Karpas-422 (cell line): ENCODE measurements at regions not wholly inside any gene's neighbourhood (a gene's known extent, or its start where the extent isn't known, plus 50 kb on each side); places are given as distances from the start of the nearest gene placed in this dataset.

Experiments
- DNase-seq: peaks from one replicate; pipeline ENCODE4 v3.0.0-alpha.2; 2015
- H2AFZ ChIP-seq: fragments of 200-600 bp; sonication (generic); 2 replicates; pipeline ENCODE4 v1.6.1; 2014; ENCODE audit warnings: antibody characterized with exemption, low read length, mixed read lengths
- H3K27ac ChIP-seq: fragments of 200-600 bp; sonication (generic); 2 replicates; pipeline ENCODE4 v1.5.1; 2014; ENCODE audit warnings: mild to moderate bottlenecking, low read length, moderate library complexity
- H3K27me3 ChIP-seq: fragments of 200-600 bp; sonication (generic); 2 replicates; pipeline ENCODE4 v1.6.1; 2014; ENCODE audit warnings: low read length, mixed read lengths
- H3K36me3 ChIP-seq: fragments of 200-600 bp; sonication (generic); 2 replicates; pipeline ENCODE4 v1.6.1; 2014; ENCODE audit warnings: low read length, mixed read lengths; ENCODE audit not compliant: insufficient read depth
- H3K4me1 ChIP-seq: fragments of 200-600 bp; sonication (generic); 2 replicates; pipeline ENCODE4 v1.6.1; 2014; ENCODE audit warnings: mild to moderate bottlenecking, low read length, mixed read lengths
- H3K4me2 ChIP-seq: fragments of 200-600 bp; sonication (generic); 2 replicates; pipeline ENCODE4 v1.6.1; 2014; ENCODE audit warnings: low read length, low read depth, mild to moderate bottlenecking; ENCODE audit not compliant: poor library complexity, severe bottlenecking
- H3K4me3 ChIP-seq: fragments of 200-600 bp; sonication (generic); 2 replicates; pipeline ENCODE4 v1.5.1; 2014; ENCODE audit warnings: mild to moderate bottlenecking, antibody characterized with exemption, low read length, mixed read lengths
- H3K79me2 ChIP-seq: fragments of 200-600 bp; sonication (generic); 2 replicates; pipeline ENCODE4 v1.6.1; 2014; ENCODE audit warnings: mild to moderate bottlenecking, low read length, mixed read lengths
- H3K9ac ChIP-seq: fragments of 200-600 bp; sonication (generic); 2 replicates; pipeline ENCODE4 v1.6.0; 2014; ENCODE audit warnings: low read length
- H3K9me2 ChIP-seq: fragments of 200-600 bp; sonication (generic), shearing (Covaris generic); replicated peaks from 2 replicates; pipeline ENCODE4 v1.6.0; 2014; ENCODE audit warnings: mild to moderate bottlenecking, low read length, moderate library complexity; ENCODE audit not compliant: insufficient read depth
- H3K9me3 ChIP-seq: fragments of 300-700, 200-600 bp; sonication (generic); 2 replicates; pipeline ENCODE4 v1.6.1; 2014; ENCODE audit warnings: low read length, mixed read lengths
- H4K20me1 ChIP-seq: fragments of 200-600 bp; sonication (generic); 2 replicates; pipeline ENCODE4 v1.6.1; 2014; ENCODE audit warnings: mild to moderate bottlenecking, antibody characterized with exemption, low read length, low read depth; ENCODE audit not compliant: insufficient read depth

DNA sequence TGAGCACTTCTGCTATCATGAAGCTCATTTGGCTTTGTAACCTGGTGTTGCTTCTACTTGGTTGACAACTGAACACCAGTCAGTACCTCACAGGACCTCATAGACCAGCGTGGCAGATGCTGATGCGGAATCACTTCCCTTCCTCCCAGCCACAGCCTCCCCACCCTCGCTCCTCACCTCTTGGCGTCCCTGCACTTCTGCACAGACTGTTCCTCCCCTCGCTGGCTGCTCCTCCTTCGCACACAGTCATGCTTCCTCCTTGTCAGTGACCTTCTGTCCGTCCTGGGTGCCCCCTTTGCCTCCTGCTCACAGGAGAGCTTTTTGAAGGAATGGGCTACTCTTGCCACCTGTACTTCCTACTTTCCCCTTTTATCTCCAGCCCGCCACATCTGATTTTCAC is 61.4 kb upstream of the CTBP2 start:
- Histone ChIP-seq H4K20me1 (no peaks in the 10 kb centered on the region), H3K9me3 (no peaks in the 10 kb centered on the region), H3K4me1 (no peaks in the 10 kb centered on the region), H3K9me2 (no peaks in the 10 kb centered on the region), H3K27ac (no peak overlapping the region), H3K79me2 (no peaks in the 10 kb centered on the region), H3K27me3 (no peaks in the 10 kb centered on the region), H3K9ac (no peak overlapping the region), H3K36me3 (no peaks in the 10 kb centered on the region), H3K4me3 (no peak overlapping the region), H2AFZ (no peak overlapping the region), H3K4me2 (no peak overlapping the region)
- DNase-seq: no peak

DNA sequence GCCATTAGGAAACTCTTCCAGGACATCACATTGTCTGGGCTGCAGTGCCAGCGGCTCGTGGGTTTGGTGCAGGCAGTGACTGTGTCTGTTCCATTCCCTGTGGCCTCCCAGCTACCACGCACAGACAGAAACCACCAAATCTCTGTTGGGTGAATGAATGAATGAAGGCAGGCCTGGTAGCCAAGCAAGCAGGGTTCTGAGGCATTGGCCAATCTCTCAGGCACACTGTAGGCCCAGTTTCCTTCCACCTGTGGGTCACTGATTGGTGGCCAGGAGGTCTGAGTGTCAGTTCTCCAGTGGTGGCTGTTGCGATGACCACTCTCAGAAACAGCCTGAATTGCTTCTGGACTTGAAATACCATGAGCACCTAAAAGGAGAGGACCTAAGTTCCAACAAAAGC is 59.4 kb upstream of the CTBP2 start:
- no peak overlapping the region for H2AFZ ChIP-seq
- no peaks in the 10 kb centered on the region for H3K36me3 ChIP-seq
- H3K4me3 ChIP-seq: no peak overlapping the region
- H3K27me3 ChIP-seq: no peaks in the 10 kb centered on the region
- H3K4me1 ChIP-seq: no peaks in the 10 kb centered on the region
- H3K9me2 ChIP-seq: no peaks in the 10 kb centered on the region
- no peak overlapping the region for H3K4me2 ChIP-seq
- H3K27ac ChIP-seq: no peak overlapping the region
- no peaks in the 10 kb centered on the region for H4K20me1 ChIP-seq
- H3K79me2 ChIP-seq: no peaks in the 10 kb centered on the region
- no peak overlapping the region for H3K9ac ChIP-seq
- no peak for DNase-seq
- H3K9me3 ChIP-seq: no peaks in the 10 kb centered on the region

DNA sequence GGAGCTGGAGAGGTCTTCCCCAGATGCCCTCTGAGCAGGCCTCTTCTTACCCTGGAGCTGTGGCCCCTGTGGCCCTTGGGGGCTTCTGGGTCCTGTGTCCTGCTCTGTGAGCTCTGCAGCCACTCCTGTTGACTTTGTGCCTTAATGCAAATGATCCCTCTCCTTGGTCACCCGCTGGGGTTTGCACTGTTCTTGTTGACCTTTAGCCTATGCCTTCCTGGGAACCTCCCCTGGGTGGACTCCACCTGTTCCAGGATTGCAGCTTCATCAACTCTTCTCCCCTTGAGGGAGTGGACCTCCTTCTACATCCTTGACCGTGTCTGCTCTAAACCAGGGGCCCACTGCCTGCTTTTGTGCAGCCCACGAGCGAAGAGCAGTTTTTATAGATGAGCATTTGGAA is 58.6 kb upstream of the CTBP2 start:
- Histone ChIP-seq H3K4me2 (no peak overlapping the region), H3K9me3 (no peaks in the 10 kb centered on the region), H2AFZ (no peak overlapping the region), H3K36me3 (no peaks in the 10 kb centered on the region), H3K9me2 (no peaks in the 10 kb centered on the region), H3K27ac (no peak overlapping the region), H3K27me3 (no peaks in the 10 kb centered on the region), H4K20me1 (no peaks in the 10 kb centered on the region), H3K79me2 (no peaks in the 10 kb centered on the region), H3K4me3 (no peak overlapping the region), H3K9ac (no peak overlapping the region), H3K4me1 (no peaks in the 10 kb centered on the region)
- no peak for DNase-seq

DNA sequence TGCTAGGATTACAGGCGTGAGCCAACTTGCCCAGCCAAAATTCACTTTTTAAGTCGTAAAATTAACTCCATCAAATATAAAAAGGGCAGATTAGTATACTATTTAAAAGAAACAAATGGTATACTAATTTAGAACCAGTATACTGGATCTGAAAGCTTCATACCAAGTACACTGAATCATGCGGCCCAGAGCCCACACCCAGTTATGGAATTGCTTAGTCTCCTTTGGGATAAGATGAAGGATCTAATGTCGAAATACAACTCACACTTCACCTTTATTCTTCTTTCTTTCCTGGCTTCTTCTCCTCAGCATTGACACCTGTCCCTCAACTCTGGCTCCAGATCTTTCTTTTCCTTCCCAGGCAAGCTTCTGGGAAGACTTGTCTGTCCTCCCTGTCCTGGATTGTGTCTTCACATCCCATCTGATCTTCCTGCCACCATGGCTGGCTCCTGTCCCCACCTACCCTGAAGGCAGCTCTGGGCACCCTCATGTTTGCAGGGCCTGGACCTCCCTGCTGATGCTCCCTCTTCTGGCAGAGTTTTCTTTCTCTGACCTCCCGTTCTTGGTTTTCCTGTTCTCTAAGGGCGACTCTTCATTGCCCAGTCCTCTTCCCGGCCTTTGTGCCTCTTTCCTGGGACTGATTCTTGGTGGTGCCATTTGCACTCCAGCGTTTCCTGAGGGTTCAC is 57.8 kb upstream of the CTBP2 start:
- Histone ChIP-seq H3K4me2 (no peak overlapping the region), H3K36me3 (no peaks in the 10 kb centered on the region), H3K79me2 (no peaks in the 10 kb centered on the region), H4K20me1 (no peaks in the 10 kb centered on the region), H3K27me3 (no peaks in the 10 kb centered on the region), H3K9me3 (no peaks in the 10 kb centered on the region), H3K4me3 (no peak overlapping the region), H3K9me2 (no peaks in the 10 kb centered on the region), H3K9ac (no peak overlapping the region), H2AFZ (no peak overlapping the region), H3K27ac (no peak overlapping the region), H3K4me1 (no peaks in the 10 kb centered on the region)
- DNase-seq: no peak

DNA sequence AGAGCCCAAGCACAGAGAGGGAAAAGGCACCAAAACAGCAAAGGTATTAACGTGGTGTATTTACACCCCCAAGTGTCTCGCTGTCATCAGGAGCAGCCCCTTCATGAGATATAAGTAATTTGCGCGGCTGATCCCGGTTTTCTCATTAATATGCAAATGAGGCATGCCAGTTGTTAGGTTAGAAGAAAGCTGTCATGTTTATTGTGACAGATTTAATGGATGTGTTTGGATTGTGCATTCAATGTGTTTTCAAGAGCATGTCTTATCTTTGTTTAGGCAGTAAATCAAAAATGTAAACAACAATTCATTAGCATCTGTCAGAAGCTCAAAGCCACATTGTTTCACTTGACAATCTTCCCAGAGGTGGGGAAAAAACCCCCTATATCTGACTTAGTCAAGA is 56.5 kb upstream of the CTBP2 start:
- Histone ChIP-seq H3K79me2 (no peaks in the 10 kb centered on the region), H4K20me1 (no peaks in the 10 kb centered on the region), H3K4me3 (no peak overlapping the region), H3K36me3 (no peaks in the 10 kb centered on the region), H3K4me2 (no peak overlapping the region), H3K9me3 (no peaks in the 10 kb centered on the region), H3K9ac (no peak overlapping the region), H3K9me2 (no peaks in the 10 kb centered on the region), H2AFZ (no peak overlapping the region), H3K4me1 (no peaks in the 10 kb centered on the region), H3K27ac (no peak overlapping the region), H3K27me3 (no peaks in the 10 kb centered on the region)
- DNase-seq: no peak

DNA sequence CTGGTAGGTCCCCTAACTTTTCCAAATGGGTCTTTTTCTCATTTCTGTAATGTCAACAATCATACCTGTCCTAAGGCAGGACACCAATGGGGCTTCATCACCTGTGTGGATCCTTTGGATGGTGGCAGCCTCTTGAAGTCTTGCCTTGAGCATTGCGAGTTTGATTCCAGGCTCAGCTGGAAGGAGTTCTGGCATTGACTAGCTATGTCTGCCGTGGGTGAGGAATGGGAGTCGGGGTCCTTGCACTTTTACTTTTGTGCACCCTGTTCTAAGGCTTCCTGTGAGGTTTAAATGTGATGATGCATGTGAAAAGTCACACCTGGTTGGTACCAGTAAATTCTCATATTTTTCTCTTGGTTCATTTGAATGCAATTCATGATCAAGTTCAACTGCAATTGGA is 55.9 kb upstream of the CTBP2 start:
- no peaks in the 10 kb centered on the region for H3K79me2 ChIP-seq
- no peaks in the 10 kb centered on the region for H3K9me3 ChIP-seq
- no peaks in the 10 kb centered on the region for H3K36me3 ChIP-seq
- DNase-seq: no peak
- no peak overlapping the region for H3K4me2 ChIP-seq
- no peaks in the 10 kb centered on the region for H3K27me3 ChIP-seq
- H2AFZ ChIP-seq: no peak overlapping the region
- no peaks in the 10 kb centered on the region for H4K20me1 ChIP-seq
- no peak overlapping the region for H3K4me3 ChIP-seq
- H3K9me2 ChIP-seq: no peaks in the 10 kb centered on the region
- no peak overlapping the region for H3K27ac ChIP-seq
- H3K9ac ChIP-seq: no peak overlapping the region
- no peaks in the 10 kb centered on the region for H3K4me1 ChIP-seq

DNA sequence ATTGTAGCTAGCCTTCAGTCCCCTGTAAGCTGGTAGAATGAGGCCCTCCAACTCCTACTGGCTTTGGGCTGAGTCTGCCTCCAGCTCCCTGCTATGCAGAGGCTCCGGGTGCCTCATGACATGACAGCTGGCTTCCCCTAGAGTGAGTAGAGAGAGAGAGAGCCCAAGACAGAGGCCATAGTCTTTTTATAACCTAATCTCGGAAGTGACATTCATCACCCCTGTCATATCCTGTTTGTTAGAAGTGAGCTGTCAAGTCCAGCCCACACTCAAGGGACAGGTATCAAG is 53.9 kb upstream of the CTBP2 start:
- H4K20me1 ChIP-seq: no peaks in the 10 kb centered on the region
- no peaks in the 10 kb centered on the region for H3K79me2 ChIP-seq
- H3K9me3 ChIP-seq: no peaks in the 10 kb centered on the region
- no peak overlapping the region for H2AFZ ChIP-seq
- no peaks in the 10 kb centered on the region for H3K9me2 ChIP-seq
- H3K4me2 ChIP-seq: no peak overlapping the region
- H3K27ac ChIP-seq: no peak overlapping the region
- no peaks in the 10 kb centered on the region for H3K4me1 ChIP-seq
- no peak overlapping the region for H3K9ac ChIP-seq
- H3K36me3 ChIP-seq: no peaks in the 10 kb centered on the region
- DNase-seq: no peak
- no peaks in the 10 kb centered on the region for H3K27me3 ChIP-seq
- H3K4me3 ChIP-seq: no peak overlapping the region

DNA sequence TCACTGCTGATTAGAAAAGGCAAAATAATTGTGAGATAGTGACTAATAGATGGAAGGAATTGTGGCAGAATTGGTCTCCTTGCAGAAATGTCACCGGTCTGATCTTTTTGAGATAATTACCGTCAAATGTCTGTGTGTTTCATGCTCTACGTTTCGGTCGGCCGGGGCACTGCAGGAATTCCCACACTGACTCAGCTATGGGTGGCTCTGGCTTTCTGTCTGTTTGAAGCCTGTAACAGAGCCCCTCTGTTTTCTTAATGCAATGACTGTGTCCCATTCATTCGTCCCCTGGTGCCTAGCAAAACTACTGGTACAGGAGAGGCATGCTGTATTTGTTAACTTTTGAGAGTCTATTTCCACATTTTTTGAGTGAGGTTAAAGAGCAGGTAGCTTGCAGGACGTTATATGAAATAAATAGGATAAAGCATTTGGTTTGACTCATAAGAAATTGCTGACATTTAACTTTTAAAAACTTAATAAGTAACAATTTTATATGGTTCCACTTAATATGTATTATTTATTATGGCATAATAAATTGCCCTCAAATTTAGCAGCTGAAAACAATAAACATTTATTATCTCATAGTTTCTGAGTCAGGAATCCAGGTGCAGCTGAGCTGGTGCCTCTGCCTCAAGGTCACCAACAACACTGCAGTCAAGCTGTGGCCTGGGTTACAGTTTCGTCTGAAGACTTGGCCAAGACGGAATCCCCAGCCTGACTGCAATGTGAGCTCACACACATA is 53.3 kb upstream of the CTBP2 start:
- Histone ChIP-seq H3K4me3 (no peak overlapping the region), H3K9me2 (no peaks in the 10 kb centered on the region), H2AFZ (no peak overlapping the region), H3K36me3 (no peaks in the 10 kb centered on the region), H3K79me2 (no peaks in the 10 kb centered on the region), H4K20me1 (no peaks in the 10 kb centered on the region), H3K4me1 (no peaks in the 10 kb centered on the region), H3K9ac (no peak overlapping the region), H3K4me2 (no peak overlapping the region), H3K27ac (no peak overlapping the region), H3K9me3 (no peaks in the 10 kb centered on the region), H3K27me3 (no peaks in the 10 kb centered on the region)
- DNase-seq: no peak
